ENCODE measurements at regions not wholly inside any gene's neighbourhood (a gene's known extent, or its start where the extent isn't known, plus 50 kb on each side); places are given as distances from the start of the nearest gene placed in this dataset.
"Not testable (repeated sequence)": the region's sequence is repeated elsewhere in the genome, so short reads cannot be mapped to it uniquely, and the experiment has no call there.

- TF ChIP-seq CTCF (IDR thresholded peaks at IDR 0.05; ENCODE audit: borderline replicate concordance, extremely low read depth, low read length, poor library complexity, severe bottlenecking); EZH2 (IDR thresholded peaks at IDR 0.05; ENCODE audit: borderline replicate concordance, low read depth, low read length, severe bottlenecking): not testable (repeated sequence)
Observed at GRCh38 chr6:58185300-58185699, 867.9 kb downstream of the PRIM2 start.

Data from DND-41 (cell line).